ENCODE measurements at regions not wholly inside any gene's neighbourhood (a gene's known extent, or its start where the extent isn't known, plus 50 kb on each side); places are given as distances from the start of the nearest gene placed in this dataset.

DNA sequence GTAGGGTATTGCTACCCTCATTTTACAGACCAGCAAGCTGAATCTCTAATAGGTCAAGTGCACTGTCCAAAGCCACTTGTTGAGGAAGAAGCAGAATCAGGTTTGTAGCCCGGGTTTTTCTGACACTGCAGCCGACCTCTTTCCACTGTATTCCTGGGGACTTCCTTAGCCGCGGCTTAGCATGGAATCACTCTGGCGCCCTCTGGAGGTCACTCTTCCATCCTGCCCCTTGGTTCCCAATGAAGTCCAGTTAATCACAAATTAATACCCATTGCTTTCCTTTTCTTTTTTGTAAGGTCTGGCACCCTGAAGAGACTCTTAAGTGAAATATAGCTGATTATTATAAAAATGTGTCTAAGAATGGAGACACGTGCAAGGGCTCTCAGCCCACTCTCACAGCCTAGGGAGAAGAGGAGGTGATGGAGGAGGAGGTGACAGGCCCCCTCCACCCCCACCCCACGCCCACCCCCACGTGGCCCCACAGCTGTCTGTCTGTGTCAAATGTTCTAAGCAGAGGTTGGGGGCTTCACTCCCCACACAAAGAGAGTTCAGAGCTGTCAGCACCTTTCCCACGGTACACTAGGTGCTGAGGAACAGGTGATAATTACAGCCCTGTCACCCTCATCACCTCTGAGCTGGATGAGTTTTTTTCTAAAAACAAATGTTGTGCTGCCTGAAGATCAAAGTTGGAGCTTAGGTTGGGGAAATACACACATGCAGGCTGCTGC lies 57.7 kb upstream of the DRD2 start:
- 5 to 11% (median 10%) methylated on average over 9 of the region's 9 CpGs for WGBS, 3 donors
- H3K4me3 ChIP-seq (ENCODE audit: low read depth in 1 of 3, low read length in 3 of 3): no peak overlapping the region
- DNase-seq (peak; percentile 72 to 88), FAIRE-seq (no peak)
- peaks cover 0 to 3% (median 0%) of the 10 kb centered on the region in 3 donors for H3K27me3 ChIP-seq (ENCODE audit: control insufficient read depth in 3 of 3, insufficient read depth in 3 of 3, low read length in 3 of 3)
- no peaks in the 10 kb centered on the region for H3K36me3 ChIP-seq (ENCODE audit: control insufficient read depth in 3 of 3, insufficient read depth in 2 of 3, low read depth in 1 of 3, low read length in 3 of 3)
- peaks cover 0 to 4% of the 10 kb centered on the region in 2 donors for H3K9me3 ChIP-seq (ENCODE audit: control insufficient read depth in 2 of 2, insufficient read depth in 1 of 2, low read depth in 1 of 2, low read length in 1 of 2)
- no peak overlapping the region for H3K27ac ChIP-seq (ENCODE audit: low read depth in 1 of 3, low read length in 2 of 3)
- H3K4me1 ChIP-seq (ENCODE audit: control insufficient read depth in 3 of 3, insufficient read depth in 2 of 3, low read depth in 1 of 3, low read length in 2 of 3): peaks cover 0 to 19% (median 0%) of the 10 kb centered on the region in 3 donors

DNA sequence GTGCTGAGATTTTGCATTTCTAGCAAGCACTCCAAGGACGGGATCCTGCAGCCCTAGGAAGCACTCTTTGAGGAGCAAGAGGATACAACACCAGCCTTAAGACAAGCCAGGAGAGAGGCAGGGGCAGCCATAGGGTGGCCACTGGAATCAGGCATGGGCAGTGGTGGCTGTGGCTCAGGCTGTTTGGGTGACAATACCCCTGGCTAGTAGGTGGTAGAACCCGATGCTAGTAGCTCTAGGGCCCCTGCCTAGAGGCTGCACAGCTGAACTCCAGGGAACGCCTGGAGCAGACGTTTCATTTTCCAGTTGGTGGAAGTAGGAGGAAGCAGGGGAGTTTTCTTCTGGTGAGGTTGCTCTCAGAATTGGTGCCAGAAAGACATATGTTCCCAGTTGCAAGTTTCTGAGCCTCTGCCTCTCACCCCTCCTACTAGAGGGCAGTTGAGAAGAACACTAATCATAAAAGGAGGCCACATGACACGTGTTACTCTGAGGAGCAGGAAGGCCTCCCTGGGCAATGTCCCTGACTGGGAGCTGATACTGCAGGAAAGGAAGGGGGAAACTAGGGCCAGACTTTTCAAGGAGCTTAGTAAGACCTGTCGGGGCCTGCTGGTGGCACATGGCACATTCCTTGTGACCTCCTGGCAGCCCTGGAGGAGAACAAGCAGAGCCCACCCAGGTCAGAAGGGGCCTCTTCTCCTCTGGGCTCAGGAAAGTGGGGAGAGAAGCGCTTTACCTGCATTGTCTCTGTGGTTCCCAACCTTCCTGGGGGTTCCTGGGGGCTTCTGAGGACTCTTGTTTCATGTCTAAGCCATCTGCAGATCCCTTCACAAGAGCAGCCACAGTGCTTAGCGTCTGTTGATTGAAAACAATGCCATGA lies 56.6 kb upstream of the DRD2 start:
- Histone ChIP-seq H3K9me3 (ENCODE audit: control insufficient read depth in 2 of 2, insufficient read depth in 1 of 2, low read depth in 1 of 2, low read length in 1 of 2) (peaks cover 0 to 4% of the 10 kb centered on the region in 2 donors), H3K4me1 (ENCODE audit: control insufficient read depth in 3 of 3, insufficient read depth in 2 of 3, low read depth in 1 of 3, low read length in 2 of 3) (peaks cover 0 to 19% (median 0%) of the 10 kb centered on the region in 3 donors), H3K27me3 (ENCODE audit: control insufficient read depth in 3 of 3, insufficient read depth in 3 of 3, low read length in 3 of 3) (peaks cover 0 to 3% (median 0%) of the 10 kb centered on the region in 3 donors), H3K36me3 (ENCODE audit: control insufficient read depth in 3 of 3, insufficient read depth in 2 of 3, low read depth in 1 of 3, low read length in 3 of 3) (no peaks in the 10 kb centered on the region), H3K4me3 (ENCODE audit: low read depth in 1 of 3, low read length in 3 of 3) (no peak overlapping the region), H3K27ac (ENCODE audit: low read depth in 1 of 3, low read length in 2 of 3) (peak overlapping the region in 2 of 3 donors; percentile 53 to 64)
- WGBS, 3 donors: 28 to 47% (median 36%) methylated on average over 8 of the region's 8 CpGs
- FAIRE-seq (no peak), DNase-seq (peak; percentile 56 to 81)

DNA sequence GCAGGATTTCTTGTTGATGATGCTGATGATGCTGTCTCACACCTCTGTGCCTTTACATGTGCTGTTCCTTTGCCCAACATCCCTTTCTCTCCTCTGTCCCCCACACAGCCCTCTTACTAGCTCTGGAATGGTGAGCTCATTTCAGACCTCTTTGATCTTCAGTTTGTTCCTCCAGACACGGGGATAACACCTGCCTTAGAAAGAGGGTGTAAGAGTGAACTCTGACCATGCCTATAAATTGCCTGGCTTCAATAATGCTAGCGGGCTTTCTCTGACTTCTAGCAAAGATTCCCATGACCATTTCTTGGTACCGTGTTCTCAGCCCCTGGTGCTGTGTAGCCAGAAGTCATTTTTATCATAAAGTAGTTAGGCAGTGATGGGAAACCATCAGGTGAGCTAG lies 55.9 kb upstream of the DRD2 start:
- no peak overlapping the region for H3K4me3 ChIP-seq (ENCODE audit: low read depth in 1 of 3, low read length in 3 of 3)
- peaks cover 0 to 19% (median 0%) of the 10 kb centered on the region in 3 donors for H3K4me1 ChIP-seq (ENCODE audit: control insufficient read depth in 3 of 3, insufficient read depth in 2 of 3, low read depth in 1 of 3, low read length in 2 of 3)
- DNase-seq (peak; percentile 60 to 81), FAIRE-seq (no peak)
- peaks cover 0 to 3% (median 0%) of the 10 kb centered on the region in 3 donors for H3K27me3 ChIP-seq (ENCODE audit: control insufficient read depth in 3 of 3, insufficient read depth in 3 of 3, low read length in 3 of 3)
- 14 to 52% (median 29%) methylated on average over 3 of the region's 3 CpGs for WGBS, 3 donors
- H3K9me3 ChIP-seq (ENCODE audit: control insufficient read depth in 2 of 2, insufficient read depth in 1 of 2, low read depth in 1 of 2, low read length in 1 of 2): peaks cover 0 to 4% of the 10 kb centered on the region in 2 donors
- peak overlapping the region in 2 of 3 donors; percentile 48 to 64 for H3K27ac ChIP-seq (ENCODE audit: low read depth in 1 of 3, low read length in 2 of 3)
- H3K36me3 ChIP-seq (ENCODE audit: control insufficient read depth in 3 of 3, insufficient read depth in 2 of 3, low read depth in 1 of 3, low read length in 3 of 3): no peaks in the 10 kb centered on the region

DNA sequence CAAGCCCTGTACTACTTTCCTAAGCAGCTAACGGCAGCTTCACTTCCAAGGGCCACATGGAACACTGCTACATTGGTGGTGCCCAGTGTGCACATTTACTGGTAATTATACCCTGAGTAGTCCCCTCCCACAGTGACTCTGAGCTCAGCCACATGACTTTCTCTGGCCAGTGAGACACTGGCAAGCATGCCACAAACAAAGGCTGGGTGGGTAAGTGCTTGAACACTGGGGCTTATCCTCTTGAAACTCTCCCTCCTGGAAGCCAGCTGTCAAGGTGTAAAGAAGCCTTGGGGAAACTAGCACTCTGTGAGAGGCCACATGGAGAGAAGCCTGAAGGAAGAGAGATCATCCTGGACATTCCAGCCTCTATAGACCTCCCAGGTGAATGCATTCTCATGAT lies 54.4 kb upstream of the DRD2 start:
- WGBS, 3 donors: 85 to 100% (median 96%) methylated on average over 1 of the region's 1 CpG
- Histone ChIP-seq H3K36me3 (ENCODE audit: control insufficient read depth in 3 of 3, insufficient read depth in 2 of 3, low read depth in 1 of 3, low read length in 3 of 3) (no peaks in the 10 kb centered on the region), H3K4me1 (ENCODE audit: control insufficient read depth in 3 of 3, insufficient read depth in 2 of 3, low read depth in 1 of 3, low read length in 2 of 3) (peaks cover 0 to 19% (median 0%) of the 10 kb centered on the region in 3 donors), H3K4me3 (ENCODE audit: low read depth in 1 of 3, low read length in 3 of 3) (no peak overlapping the region), H3K9me3 (ENCODE audit: control insufficient read depth in 2 of 2, insufficient read depth in 1 of 2, low read depth in 1 of 2, low read length in 1 of 2) (peaks cover 0 to 4% of the 10 kb centered on the region in 2 donors), H3K27me3 (ENCODE audit: control insufficient read depth in 3 of 3, insufficient read depth in 3 of 3, low read length in 3 of 3) (peaks cover 0 to 3% (median 0%) of the 10 kb centered on the region in 3 donors), H3K27ac (ENCODE audit: low read depth in 1 of 3, low read length in 2 of 3) (no peak overlapping the region)
- DNase-seq (no peak), FAIRE-seq (no peak)

DNA sequence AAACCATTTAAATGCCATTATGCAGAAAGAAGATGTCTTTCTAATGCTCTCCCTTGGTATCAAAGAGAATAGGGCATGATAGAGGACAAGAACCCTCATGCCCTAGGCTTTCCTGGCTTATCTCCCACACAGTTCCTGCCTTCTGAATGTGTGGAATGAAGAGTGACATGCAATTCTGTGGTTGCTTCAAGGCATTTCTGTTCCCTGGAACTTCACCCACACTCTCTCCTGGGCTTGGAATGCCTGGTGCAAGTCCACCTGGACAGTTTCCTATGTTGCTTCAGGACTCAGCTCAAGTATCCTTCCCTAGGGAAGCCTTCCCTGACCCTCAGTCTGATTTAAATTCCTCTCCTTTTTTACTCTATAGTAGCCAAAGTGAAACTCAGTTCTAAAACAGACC lies 53.8 kb upstream of the DRD2 start:
- DNase-seq: no peak
- Histone ChIP-seq H3K4me1 (ENCODE audit: control insufficient read depth in 3 of 3, insufficient read depth in 2 of 3, low read depth in 1 of 3, low read length in 2 of 3) (peaks cover 0 to 19% (median 0%) of the 10 kb centered on the region in 3 donors), H3K9me3 (ENCODE audit: control insufficient read depth in 2 of 2, insufficient read depth in 1 of 2, low read depth in 1 of 2, low read length in 1 of 2) (peaks cover 0 to 4% of the 10 kb centered on the region in 2 donors), H3K4me3 (ENCODE audit: low read depth in 1 of 3, low read length in 3 of 3) (no peak overlapping the region), H3K27ac (ENCODE audit: low read depth in 1 of 3, low read length in 2 of 3) (no peak overlapping the region), H3K27me3 (ENCODE audit: control insufficient read depth in 3 of 3, insufficient read depth in 3 of 3, low read length in 3 of 3) (peaks cover 0 to 3% (median 0%) of the 10 kb centered on the region in 3 donors), H3K36me3 (ENCODE audit: control insufficient read depth in 3 of 3, insufficient read depth in 2 of 3, low read depth in 1 of 3, low read length in 3 of 3) (no peaks in the 10 kb centered on the region)
- FAIRE-seq: no peak

DNA sequence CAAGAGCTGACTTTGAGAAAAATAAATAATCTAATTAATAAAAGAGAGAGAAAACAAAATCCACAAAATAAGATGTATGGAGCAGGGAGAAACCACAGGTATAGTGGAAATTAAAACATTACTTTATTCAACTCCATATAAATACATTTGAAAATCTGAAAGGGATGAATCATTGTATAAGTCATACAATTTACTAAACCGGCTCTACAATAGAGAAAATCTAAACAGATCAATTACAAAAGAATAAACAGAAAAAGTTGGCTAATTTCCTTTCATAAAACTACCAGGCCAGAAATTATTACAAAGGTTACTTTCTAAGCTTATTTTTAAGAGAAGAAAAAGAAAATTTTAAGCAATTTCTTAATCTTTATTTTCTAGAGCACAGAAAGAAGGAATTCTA lies 51.3 kb upstream of the DRD2 start:
- Histone ChIP-seq H3K27ac (ENCODE audit: low read depth in 1 of 3, low read length in 2 of 3) (no peak overlapping the region), H3K4me3 (ENCODE audit: low read depth in 1 of 3, low read length in 3 of 3) (no peak overlapping the region), H3K27me3 (ENCODE audit: control insufficient read depth in 3 of 3, insufficient read depth in 3 of 3, low read length in 3 of 3) (peaks cover 0 to 1% (median 0%) of the 10 kb centered on the region in 3 donors), H3K9me3 (ENCODE audit: control insufficient read depth in 2 of 2, insufficient read depth in 1 of 2, low read depth in 1 of 2, low read length in 1 of 2) (peaks cover 0 to 7% of the 10 kb centered on the region in 2 donors), H3K36me3 (ENCODE audit: control insufficient read depth in 3 of 3, insufficient read depth in 2 of 3, low read depth in 1 of 3, low read length in 3 of 3) (no peaks in the 10 kb centered on the region), H3K4me1 (ENCODE audit: control insufficient read depth in 3 of 3, insufficient read depth in 2 of 3, low read depth in 1 of 3, low read length in 2 of 3) (peaks cover 0 to 8% (median 0%) of the 10 kb centered on the region in 3 donors)
- WGBS, 3 donors: 79 to 89% (median 84%) methylated on average over 1 of the region's 1 CpG
- DNase-seq (no peak), FAIRE-seq (no peak)
